Activated CD8-positive, alpha-beta T cell treated with anti-CD3 and anti-CD28 coated beads for 36 hours (primary cell): ENCODE measurements at regions not wholly inside any gene's neighbourhood (a gene's known extent, or its start where the extent isn't known, plus 50 kb on each side); places are given as distances from the start of the nearest gene placed in this dataset.

ENCODE experiments used
- ATAC-seq: fragments of 200-7000 bp; cut with Tn5 transposase; one replicate; pipeline ENCODE4 v1.10.0; 2021; ENCODE audit warnings: mild to moderate bottlenecking, moderate library complexity
- CTCF ChIA-PET: fragments of 350-600 bp; sonication (Branson Sonifier 250); formaldehyde crosslinking; loops from one replicate; lab custom pipeline; 2021; ENCODE audit warnings: antibody characterized with exemption; lab: Charles Lee
- POLR2A ChIA-PET: fragments of 350-600 bp; sonication (Branson Sonifier 250); formaldehyde crosslinking; loops from one replicate; lab custom pipeline; 2021; ENCODE audit warnings: antibody characterized with exemption; lab: Charles Lee
- DNase-seq: peaks from one replicate; pipeline ENCODE4 v3.0.0-alpha.2; 2020
- H3K27ac Mint-ChIP-seq: one replicate; pipeline ENCODE4 v1.8.0; 2021; ENCODE audit warnings: mild to moderate bottlenecking, mixed read lengths
- H3K27me3 Mint-ChIP-seq: one replicate; pipeline ENCODE4 v1.8.0; 2021; ENCODE audit warnings: mixed read lengths
- H3K36me3 Mint-ChIP-seq: one replicate; pipeline ENCODE4 v1.8.0; 2021; ENCODE audit warnings: low read depth, mixed read lengths
- H3K4me1 Mint-ChIP-seq: one replicate; pipeline ENCODE4 v1.8.0; 2021; ENCODE audit warnings: low read depth, mixed read lengths
- H3K4me3 Mint-ChIP-seq: one replicate; pipeline ENCODE4 v1.8.0; 2021; ENCODE audit warnings: mild to moderate bottlenecking, moderate library complexity, mixed read lengths
- H3K9me3 Mint-ChIP-seq: one replicate; pipeline ENCODE4 v1.8.0; 2021; ENCODE audit warnings: mixed read lengths
- CTCF ChIP-seq: fragments of 200-600 bp; IDR thresholded peaks from one replicate; pipeline ENCODE4 v1.8.0; 2022; ENCODE audit warnings: antibody characterized with exemption, mild to moderate bottlenecking
- intact Hi-C: fragments of 100-400 bp; cut with micrococcal nuclease; formaldehyde crosslinking; loops from one replicate; pipeline ENCODE4 v1.10.0; 2022

GRCh38 chr10:127679642-127680255 lies 57.2 kb upstream of the FOXI2 start:
- no peak for TF ChIP-seq CTCF
- H3K4me1 Mint-ChIP-seq: no peaks in the 10 kb centered on the region
- H3K4me3 Mint-ChIP-seq: no peak overlapping the region
- H3K36me3 Mint-ChIP-seq: no peaks in the 10 kb centered on the region
- ATAC-seq (no peak), DNase-seq (no peak)
- ChIA-PET POLR2A (no interaction called here), CTCF (interaction anchor here (0.6 to 1.0 kb wide), 2 partner anchors 11 to 18 kb away, joined by 3 to 4 read pairs; no protein-coding TSS in a partner anchor)
- no peak overlapping the region for H3K27ac Mint-ChIP-seq
- H3K9me3 Mint-ChIP-seq: no peaks in the 10 kb centered on the region
- H3K27me3 Mint-ChIP-seq: no peaks in the 10 kb centered on the region
- intact Hi-C loops: no loop called here
